ENCODE measurements at regions not wholly inside any gene's neighbourhood (a gene's known extent, or its start where the extent isn't known, plus 50 kb on each side); places are given as distances from the start of the nearest gene placed in this dataset.

DNA sequence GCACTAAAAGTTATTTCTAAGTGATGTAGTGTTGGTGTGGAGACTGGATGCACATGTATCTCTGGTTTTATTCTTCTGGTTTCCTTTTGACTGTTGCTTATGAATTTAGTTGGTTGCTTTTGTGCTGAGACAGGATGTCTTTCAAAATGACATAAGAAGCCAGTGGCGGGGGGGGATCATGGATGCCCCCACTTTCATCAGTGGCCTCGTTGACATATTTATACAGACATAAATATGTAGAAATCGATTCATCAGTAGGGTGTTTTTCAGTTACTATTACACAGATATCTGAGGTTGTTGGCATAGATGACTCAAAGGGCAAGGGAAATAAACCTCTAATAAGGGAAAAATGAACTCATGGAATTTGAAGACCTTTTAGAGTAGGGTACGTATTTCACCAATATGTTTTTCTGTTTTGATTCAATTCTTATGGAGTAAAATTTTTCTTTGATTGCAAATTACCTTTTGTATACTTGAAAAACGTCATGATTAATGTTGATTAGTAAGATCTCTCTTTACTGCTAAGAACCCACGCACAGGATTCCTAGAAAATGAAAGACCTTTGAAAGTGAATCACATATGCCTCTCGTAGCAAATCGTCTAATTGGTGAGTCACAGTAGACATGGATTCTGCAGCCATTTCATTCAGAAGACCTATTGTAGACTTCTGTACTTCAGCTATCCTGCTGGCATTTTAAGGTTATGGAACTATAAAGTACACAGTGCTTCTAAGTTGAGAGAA, 97.4 kb upstream of the RBMS3 start:
- no peak for DNase-seq (ENCODE audit: low read depth)

DNA sequence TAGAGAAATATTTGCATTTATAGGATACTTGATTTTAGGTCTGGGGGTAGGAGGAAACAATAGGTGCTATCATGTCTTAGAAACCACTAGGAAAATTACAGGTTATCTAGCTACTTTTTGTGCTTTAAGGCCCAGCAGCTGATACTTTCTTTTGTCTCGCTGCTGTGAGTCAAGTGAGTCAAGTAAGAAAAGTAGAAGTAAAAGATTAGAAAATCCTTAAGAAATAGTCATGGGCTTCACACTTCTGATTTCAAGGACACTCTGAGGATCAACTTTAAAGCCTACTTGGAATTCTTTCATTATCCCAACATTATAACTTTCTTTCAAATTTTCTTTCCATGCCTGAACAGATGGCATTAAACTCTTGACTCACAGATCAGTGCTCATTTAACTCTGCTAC, 95.2 kb upstream of the RBMS3 start:
- DNase-seq (ENCODE audit: low read depth): no peak

DNA sequence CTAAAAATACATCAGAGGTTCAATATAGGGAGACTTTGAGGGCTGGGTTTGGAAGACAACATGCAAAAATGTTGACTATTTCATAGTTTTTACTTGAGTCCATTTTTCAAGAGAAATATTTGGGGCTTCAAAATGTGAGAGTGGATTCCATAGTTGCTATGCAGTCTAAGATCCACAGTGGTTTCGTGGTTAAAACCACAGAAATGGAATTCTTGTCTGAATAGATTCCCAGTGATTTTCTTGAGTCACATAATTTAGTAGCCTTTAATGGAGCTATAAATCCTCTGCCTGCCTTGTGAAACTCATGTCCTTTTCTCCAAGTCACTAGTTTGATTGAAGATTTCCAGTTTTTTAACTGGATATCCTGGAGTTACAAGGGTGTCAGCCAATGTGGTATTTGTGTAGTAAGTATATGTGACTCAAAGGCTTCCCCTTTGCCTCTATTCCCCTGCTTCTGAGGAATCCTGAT, 94.7 kb upstream of the RBMS3 start:
- no peak for DNase-seq (ENCODE audit: low read depth)

DNA sequence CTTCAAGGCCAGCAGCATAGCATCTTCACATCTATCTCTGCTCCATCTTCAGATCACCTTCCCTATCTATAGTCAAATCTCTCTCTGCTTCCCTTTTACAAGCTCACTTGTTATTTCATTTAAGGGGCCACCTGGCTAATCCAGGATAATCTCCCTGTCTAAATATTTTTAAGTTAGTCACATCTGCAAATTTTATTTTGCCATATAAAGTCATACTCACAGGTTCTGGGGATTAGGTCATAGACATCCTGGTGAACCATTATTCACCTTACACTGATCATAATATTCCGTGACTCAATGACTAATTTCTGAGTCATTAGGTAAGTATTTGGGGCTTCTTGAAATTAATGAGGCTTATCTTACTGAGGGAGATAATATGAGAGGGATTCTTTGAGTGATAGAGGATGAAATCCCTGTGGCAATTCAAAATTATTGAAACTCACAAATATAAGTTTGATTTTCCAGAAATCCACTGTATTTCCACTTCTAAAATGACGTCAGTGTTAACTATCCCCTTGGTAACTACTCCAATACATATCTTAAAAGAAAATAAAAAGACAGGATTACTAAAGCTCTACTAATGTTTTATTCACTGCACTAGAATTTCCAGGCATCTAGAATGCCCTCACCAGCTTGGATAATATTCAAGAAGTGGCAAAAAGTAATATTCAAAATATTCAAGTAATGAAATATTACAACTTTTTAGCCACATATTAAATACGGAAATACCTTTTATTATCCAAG, 93.7 kb upstream of the RBMS3 start:
- DNase-seq (ENCODE audit: low read depth): no peak

DNA sequence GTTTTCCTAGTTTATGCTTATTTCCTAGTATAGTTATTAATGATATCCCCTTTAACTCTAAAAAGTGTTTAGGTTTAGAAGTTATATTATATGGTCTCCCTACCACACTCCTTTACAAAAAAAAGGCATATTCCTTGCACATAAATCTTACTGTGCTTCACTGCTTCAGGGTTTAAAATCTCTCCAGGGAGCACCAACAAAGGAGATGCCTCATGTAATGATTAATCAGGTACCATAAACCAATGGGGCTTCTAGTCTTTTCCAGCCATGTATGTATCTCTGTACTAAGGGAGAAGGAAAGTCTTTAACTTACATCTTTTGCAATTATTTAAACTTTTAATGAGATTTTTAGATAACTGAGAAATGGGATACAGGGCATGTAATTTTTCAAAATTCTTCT, 91.5 kb upstream of the RBMS3 start:
- DNase-seq (ENCODE audit: low read depth): no peak

DNA sequence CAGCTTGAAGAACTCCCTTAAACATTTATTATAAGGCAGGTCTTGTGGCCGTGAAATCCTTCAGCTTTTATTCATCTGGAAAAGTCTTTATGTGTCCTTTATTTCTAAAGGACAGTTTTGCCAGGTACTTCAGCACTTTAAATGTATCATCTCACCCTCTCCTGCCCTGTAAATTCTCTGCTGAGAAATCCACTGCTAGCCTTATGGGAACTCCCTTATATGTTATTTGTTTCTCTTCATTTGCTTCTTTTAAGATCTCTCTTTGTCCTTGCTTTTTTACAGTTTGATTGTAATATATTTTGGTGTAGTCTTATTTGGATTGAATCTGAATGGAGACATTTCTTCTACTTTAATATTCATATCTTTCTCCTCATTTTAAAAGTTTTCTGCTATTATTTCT, 86.7 kb upstream of the RBMS3 start:
- DNase-seq (ENCODE audit: low read depth): no peak

DNA sequence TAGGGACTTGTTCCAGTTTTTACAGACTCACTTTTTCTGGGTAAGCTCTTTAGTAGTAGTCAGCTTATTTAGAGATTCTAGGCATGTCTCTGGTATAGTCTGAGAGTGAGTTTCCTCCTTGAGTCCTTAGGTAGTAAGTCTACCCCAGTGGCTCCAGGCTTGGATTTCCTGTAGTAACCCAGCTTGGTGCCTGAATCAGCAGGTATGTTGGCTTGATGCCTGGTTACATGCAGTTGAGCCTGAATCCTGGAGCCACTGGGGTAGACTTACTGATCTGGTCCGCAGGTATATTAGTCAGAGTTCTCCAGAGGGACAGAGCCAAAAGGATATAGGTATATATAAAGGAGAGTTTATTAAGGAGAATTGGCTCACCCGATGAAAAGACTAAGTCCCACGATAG, 85.8 kb upstream of the RBMS3 start:
- no peak for DNase-seq (ENCODE audit: low read depth)

DNA sequence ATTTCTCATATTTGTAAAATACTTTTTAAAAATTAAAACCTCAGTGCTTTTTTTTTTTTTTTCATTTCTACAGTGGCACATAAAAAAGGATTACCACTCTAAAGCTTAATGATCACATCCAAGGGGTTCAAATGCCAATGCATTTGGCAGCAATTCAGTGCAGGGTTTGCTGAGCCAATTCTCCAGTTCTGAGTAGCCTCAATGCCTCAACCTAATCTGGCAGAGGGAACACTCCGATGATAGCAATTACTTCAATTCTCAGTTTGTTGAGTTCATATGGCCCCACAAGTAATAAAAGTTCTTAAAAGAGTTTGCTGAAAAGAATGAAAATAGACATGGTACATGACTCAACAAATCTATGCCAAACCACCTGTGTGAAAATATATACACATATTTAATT, 79.3 kb upstream of the RBMS3 start:
- no peak for DNase-seq (ENCODE audit: low read depth)

DNA sequence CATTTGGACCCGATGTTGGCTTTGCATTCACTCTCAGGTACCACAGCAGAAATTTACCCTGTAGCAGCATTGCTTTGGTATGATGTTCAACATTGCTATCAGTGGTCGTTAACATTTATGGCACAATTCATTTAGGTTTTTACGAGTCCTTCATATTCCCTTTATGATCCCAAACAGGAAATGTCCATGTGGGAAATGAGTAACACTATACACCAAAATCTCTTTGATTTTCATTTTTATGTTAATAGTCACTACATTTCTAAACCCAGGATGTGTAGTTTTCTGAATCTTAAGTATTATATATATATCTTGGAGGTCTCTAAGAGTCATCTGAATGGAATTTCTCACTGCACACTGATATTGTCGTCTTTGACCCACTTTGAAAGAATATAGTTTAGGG, 78.5 kb upstream of the RBMS3 start:
- DNase-seq (ENCODE audit: low read depth): no peak

DNA sequence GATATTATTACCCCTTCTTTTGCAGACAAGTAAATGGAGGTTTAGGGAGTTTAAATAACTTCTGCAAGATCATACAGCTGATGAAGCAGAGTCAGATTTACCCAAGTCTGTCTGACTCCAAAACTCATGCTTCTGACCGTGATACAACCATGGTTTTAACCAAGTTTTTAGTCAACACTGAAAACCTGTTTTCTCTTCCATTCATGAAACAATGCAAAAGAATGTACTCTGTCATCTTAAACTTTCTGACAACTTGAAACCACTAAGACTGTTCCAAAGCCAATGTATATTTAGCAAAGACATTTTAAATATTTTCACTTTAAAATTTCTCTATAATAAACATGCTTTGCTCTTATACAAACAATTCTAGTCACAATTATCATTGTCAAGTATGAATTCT, 77.0 kb upstream of the RBMS3 start:
- no peak for DNase-seq (ENCODE audit: low read depth)

DNA sequence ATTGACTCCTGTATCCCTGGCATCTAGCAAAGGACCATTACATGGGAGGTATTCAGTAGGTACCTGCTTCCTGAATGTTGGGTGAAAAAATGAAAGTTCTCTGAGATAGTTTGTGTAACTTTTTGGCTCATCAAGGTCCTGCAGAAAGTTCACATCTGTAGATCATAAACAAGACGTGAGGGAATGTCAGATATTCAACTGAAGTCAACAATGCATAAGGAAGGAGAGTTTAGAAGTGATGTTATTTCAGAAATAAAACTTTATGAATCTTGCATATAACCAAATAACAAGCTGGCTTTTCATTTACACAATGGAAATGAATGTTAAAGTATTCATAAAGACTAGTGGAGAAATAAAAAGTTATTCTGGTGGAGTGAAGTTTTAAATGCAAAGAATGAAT, 73.4 kb upstream of the RBMS3 start:
- no peak for DNase-seq (ENCODE audit: low read depth)

DNA sequence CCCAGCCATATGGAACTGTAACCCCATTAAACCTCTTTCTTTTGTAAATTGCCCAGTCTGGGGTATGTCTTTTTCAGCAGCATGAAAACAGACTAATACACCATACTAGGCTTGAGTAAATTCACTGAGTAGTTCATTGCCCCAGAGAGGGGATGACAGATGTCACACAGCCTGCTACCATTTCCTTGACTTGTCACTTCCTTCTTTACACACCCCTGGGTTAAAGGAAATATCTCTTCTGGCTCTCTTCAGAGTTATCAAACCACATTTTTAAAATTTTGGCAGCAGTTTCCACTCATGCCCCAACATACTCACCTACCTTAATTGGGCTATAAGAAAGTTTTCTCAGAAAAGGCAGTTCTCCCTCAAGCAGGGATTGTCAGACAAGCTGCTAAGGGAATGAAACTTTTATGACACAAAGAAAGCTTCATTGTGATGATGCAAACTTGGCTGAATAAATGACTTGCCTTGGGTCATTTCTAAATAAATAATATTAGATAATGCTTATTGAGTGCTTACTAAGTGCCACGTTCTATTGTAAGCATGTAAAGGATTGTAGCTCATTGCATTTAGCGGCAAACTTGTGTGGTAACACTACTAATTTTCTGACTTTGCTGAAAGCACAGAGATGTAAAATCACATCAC, 68.0 kb upstream of the RBMS3 start:
- no peak for DNase-seq (ENCODE audit: low read depth)

DNA sequence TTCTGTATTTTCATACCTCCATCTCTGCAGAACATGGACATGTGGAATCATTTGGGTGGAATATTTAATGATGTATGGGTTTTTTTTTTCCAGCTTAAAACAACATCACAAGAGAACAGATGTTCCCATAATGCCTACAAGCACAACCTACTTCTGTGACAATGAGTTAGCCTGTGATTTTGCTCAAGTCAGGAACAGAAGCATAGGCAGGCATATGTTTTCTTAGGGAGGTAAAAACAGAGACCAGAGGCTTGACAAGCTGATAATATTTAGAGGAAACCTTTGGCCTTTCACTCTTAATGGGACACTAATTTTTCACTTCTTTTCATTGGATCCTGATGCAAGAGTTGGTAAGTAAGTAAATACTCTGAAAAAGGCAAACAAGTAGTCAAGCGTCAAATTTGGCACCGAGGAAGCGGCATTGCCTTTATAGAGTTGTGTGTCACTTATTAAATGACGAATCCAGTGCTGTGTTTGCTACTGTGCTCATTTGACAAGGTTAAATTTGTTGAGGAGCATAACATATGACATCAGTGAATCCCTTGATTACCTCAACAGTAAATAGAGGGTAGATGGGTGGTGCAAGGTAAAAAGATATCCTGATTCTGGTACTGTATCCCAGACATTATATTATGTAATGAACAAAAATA, 66.7 kb upstream of the RBMS3 start:
- DNase-seq (ENCODE audit: low read depth): no peak

DNA sequence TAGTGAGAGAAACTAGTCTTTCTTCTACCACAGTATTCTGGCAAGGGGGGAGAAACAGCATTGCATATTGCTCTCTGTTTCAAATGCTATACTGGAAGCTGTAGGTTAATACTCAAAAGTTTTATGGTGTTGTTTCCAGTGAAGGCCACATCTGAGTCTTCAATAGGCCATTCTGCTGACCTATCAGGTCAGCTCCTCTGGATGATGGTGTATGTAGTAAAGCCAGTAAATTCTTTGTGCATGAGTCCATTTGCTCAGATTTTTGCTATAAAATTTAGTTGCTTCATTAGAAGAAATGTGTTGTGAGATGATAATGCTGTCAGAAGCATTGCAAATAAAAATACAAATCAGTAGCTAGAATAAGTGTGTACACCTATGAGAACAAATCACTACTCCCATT, 64.9 kb upstream of the RBMS3 start:
- DNase-seq (ENCODE audit: low read depth): no peak

DNA sequence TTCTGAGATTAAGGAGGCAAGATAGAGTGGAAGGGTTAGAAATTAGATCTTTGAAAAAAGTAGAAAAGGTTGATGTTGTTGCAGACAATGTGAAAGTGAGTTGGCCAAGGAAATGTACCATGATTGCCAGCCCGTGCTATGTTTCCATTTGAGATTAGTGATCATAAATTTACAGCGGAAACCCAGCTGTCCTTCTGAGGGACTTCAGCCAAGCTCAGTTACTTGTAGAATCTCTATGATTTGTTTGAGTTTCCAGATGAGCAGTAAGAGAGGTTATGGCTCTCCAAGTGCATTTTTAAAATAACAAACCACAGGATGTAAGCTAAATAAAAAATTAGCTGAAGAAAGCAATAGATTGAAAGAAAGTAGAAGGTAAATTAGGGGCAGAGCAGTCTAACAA, 54.2 kb upstream of the RBMS3 start:
- DNase-seq (ENCODE audit: low read depth): no peak

DNA sequence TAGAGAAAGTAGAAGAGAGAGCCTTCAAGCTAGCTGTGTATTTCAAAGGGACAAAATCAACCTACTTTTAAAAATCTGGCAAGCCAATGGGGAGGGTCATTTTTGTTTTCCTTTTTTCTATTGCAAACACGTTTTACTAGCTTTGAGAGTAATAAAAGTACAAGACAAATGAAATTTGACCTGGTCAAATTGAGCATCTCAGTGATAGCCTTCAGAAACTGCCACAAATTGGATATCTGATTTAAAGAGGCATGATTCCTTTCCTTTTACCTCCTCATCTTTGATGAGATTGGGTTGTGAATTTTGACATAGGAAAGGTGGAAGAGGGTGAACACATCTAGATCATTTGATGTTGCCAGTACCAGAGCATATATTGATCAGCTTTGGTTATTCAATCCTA, 53.6 kb upstream of the RBMS3 start:
- DNase-seq (ENCODE audit: low read depth): no peak
